Hematopoietic multipotent progenitor cell treated with erythropoietin and hydrocortisone succinate and interleukin-3 and kit ligand, for 8 days (in vitro differentiated cells): ENCODE measurements at regions not wholly inside any gene's neighbourhood (a gene's known extent, or its start where the extent isn't known, plus 50 kb on each side); places are given as distances from the start of the nearest gene placed in this dataset.
"Not testable (repeated sequence)": the region's sequence is repeated elsewhere in the genome, so short reads cannot be mapped to it uniquely, and the experiment has no call there.

Experiments used
- DNase-seq: peaks from one replicate; pipeline ENCODE4 v3.0.0-alpha.2; 2015

- DNase-seq: no peak
Observed at GRCh38 chr7:113705439-113705838, 213.4 kb downstream of the PPP1R3A start.

GRCh38 chr7:113698556-113699220, 220.1 kb downstream of the PPP1R3A start:
- peak; percentile 16 for DNase-seq

GRCh38 chr7:113694149-113694548, 224.7 kb downstream of the PPP1R3A start:
- no peak for DNase-seq

GRCh38 chr7:113684165-113684564, 234.6 kb downstream of the PPP1R3A start:
- DNase-seq: no peak

GRCh38 chr7:113677811-113678210, 241.0 kb downstream of the PPP1R3A start:
- DNase-seq: no peak

- DNase-seq: no peak
Observed at GRCh38 chr7:113664867-113665266, 253.9 kb downstream of the PPP1R3A start.

- no peak for DNase-seq
Observed at GRCh38 chr7:113659416-113659815, 259.4 kb downstream of the PPP1R3A start.

- no peak for DNase-seq
Observed at GRCh38 chr7:113657603-113658002, 261.2 kb downstream of the PPP1R3A start.

- no peak for DNase-seq
Observed at GRCh38 chr7:113652501-113652900, 266.3 kb downstream of the PPP1R3A start.

- DNase-seq: no peak
Observed at GRCh38 chr7:113649556-113649955, 269.3 kb downstream of the PPP1R3A start.

- no peak for DNase-seq
Observed at GRCh38 chr7:113639221-113639620, 279.6 kb downstream of the PPP1R3A start.

- DNase-seq: no peak
Observed at GRCh38 chr7:113636727-113637421, 281.9 kb downstream of the PPP1R3A start.

- no peak for DNase-seq
Observed at GRCh38 chr7:113635492-113635891, 283.3 kb downstream of the PPP1R3A start.

GRCh38 chr7:113633073-113633472, 285.7 kb downstream of the PPP1R3A start:
- DNase-seq: no peak

GRCh38 chr7:113628948-113629847, 289.6 kb downstream of the PPP1R3A start:
- no peak for DNase-seq

- no peak for DNase-seq
Observed at GRCh38 chr7:113625494-113626102, 293.2 kb downstream of the PPP1R3A start.

GRCh38 chr7:113622796-113623195, 296.0 kb downstream of the PPP1R3A start:
- no peak for DNase-seq

GRCh38 chr7:113610572-113610971, 308.2 kb downstream of the PPP1R3A start:
- no peak for DNase-seq

GRCh38 chr7:113608782-113609181, 310.0 kb downstream of the PPP1R3A start:
- DNase-seq: no peak

- DNase-seq: no peak
Observed at GRCh38 chr7:113606325-113606724, 312.5 kb downstream of the PPP1R3A start.

GRCh38 chr7:113600428-113600827, 318.4 kb downstream of the PPP1R3A start:
- not testable (repeated sequence) for DNase-seq

GRCh38 chr7:113593455-113593854, 325.4 kb downstream of the PPP1R3A start:
- not testable (repeated sequence) for DNase-seq

GRCh38 chr7:113592924-113593323, 325.9 kb downstream of the PPP1R3A start:
- DNase-seq: not testable (repeated sequence)
